ENCODE measurements at regions not wholly inside any gene's neighbourhood (a gene's known extent, or its start where the extent isn't known, plus 50 kb on each side); places are given as distances from the start of the nearest gene placed in this dataset.

DNA sequence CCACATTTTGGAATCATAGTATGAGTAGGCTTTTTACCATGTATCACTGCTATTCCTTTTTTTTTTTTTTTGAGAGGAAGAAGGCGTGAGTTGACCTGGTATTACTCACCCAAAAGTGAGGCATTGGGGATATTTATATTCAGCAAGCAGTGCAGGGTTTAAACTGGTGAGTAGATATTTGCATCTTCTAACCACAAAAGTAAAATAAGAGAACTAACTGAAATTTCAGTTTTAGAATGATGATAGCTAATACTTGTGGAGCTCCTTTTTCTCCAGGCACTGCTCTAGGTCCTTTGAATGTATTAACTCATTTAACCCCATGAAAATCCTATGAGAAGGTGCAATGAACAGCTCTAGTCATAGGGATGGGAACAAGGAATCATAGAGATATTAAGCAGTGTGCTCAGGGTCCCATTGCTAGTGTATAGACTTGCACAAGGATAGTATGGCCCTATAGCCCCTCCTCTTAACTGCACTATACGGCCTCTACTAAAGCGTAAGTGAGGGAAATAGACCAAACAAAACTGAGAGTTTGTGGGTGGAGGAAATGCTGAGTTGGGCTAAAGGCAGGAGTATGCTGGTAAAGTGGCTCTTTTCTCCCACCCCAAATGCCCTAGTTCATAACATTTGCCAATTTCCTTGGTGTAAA, 104.3 kb upstream of the MAX start:
- H3K4me3 ChIP-seq (ENCODE audit: low read depth in 2 of 2, low read length in 2 of 2) = no peak overlapping the region
- no peaks in the 10 kb centered on the region for H3K9me3 ChIP-seq (ENCODE audit: control insufficient read depth, insufficient read depth, low read depth, low read length)
- DNase-seq (ENCODE audit: low read depth, low spot score) = no peak
- ChIA-PET CTCF (no interaction called here), POLR2A (no interaction called here)
- no TSS peak for BruUV-seq (replicated peaks)
- ATAC-seq = no peak
- no peaks in the 10 kb centered on the region for H3K36me3 ChIP-seq (ENCODE audit: control insufficient read depth, insufficient read depth, low read length)
- no peak for TF ChIP-seq TCF7L2 (IDR thresholded peaks at IDR 0.05; ENCODE audit: low read depth, low read length)
- no peak for TF ChIP-seq POLR2AphosphoS5 (IDR thresholded peaks at IDR 0.05; ENCODE audit: low read depth, low read length)
- TF ChIP-seq CTCF (IDR thresholded peaks at IDR 0.05) = no peak
- no peak for TF ChIP-seq REST (IDR thresholded peaks at IDR 0.05; ENCODE audit: insufficient read depth in 1 of 2, low read depth in 2 of 2, low read length in 1 of 2)
- no peak for TF ChIP-seq SIN3A (IDR thresholded peaks at IDR 0.05; ENCODE audit: borderline replicate concordance, insufficient read depth, low read depth, low read length)
- no peak overlapping the region for H3K27ac ChIP-seq (ENCODE audit: low read length)
- intact Hi-C loops (cut with micrococcal nuclease; ENCODE audit: unreplicated experiment) (no loop called here), in situ Hi-C loops (cut with HindIII; ENCODE audit: low pct_unique_long_range_greater_than_20kb, low sequenced_read_pairs) (no loop called here)
- no peaks in the 10 kb centered on the region for H3K27me3 ChIP-seq (ENCODE audit: control insufficient read depth, insufficient read depth, low read length)
- H3K4me1 ChIP-seq (ENCODE audit: control insufficient read depth, insufficient read depth, low read length) = no peaks in the 10 kb centered on the region

DNA sequence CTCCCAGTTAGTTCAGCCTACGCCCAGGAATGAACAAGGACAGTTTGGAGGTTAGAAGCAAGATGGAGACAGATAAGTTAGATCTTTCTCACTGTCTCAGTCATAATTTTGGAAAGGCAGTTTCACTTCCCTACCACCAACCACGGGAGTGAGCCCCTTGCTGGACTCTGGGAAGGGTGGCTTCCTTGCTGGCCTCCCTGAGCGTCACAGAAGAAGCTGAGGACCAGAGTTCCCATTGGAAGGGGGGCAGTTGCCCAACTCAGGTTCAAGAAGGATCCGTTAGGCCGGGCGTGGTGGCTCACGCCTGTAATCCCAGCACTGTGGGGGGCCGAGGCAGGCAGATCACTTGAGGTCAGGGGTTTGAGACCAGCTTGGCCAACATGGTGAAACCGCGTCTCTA, 106.2 kb upstream of the MAX start:
- ChIA-PET CTCF (no interaction called here), POLR2A (no interaction called here)
- TF ChIP-seq CTCF (IDR thresholded peaks at IDR 0.05) (no peak), TCF7L2 (IDR thresholded peaks at IDR 0.05; ENCODE audit: low read depth, low read length) (no peak), SIN3A (IDR thresholded peaks at IDR 0.05; ENCODE audit: borderline replicate concordance, insufficient read depth, low read depth, low read length) (no peak), POLR2AphosphoS5 (IDR thresholded peaks at IDR 0.05; ENCODE audit: low read depth, low read length) (no peak), REST (IDR thresholded peaks at IDR 0.05; ENCODE audit: insufficient read depth in 1 of 2, low read depth in 2 of 2, low read length in 1 of 2) (no peak)
- DNase-seq (ENCODE audit: low read depth, low spot score) (no peak), ATAC-seq (no peak)
- Histone ChIP-seq H3K27ac (ENCODE audit: low read length) (no peak overlapping the region), H3K4me3 (ENCODE audit: low read depth in 2 of 2, low read length in 2 of 2) (no peak overlapping the region), H3K27me3 (ENCODE audit: control insufficient read depth, insufficient read depth, low read length) (no peaks in the 10 kb centered on the region), H3K9me3 (ENCODE audit: control insufficient read depth, insufficient read depth, low read depth, low read length) (no peaks in the 10 kb centered on the region), H3K36me3 (ENCODE audit: control insufficient read depth, insufficient read depth, low read length) (no peaks in the 10 kb centered on the region), H3K4me1 (ENCODE audit: control insufficient read depth, insufficient read depth, low read length) (no peaks in the 10 kb centered on the region)
- BruUV-seq (replicated peaks) = no TSS peak
- in situ Hi-C loops (cut with HindIII; ENCODE audit: low pct_unique_long_range_greater_than_20kb, low sequenced_read_pairs) (no loop called here), intact Hi-C loops (cut with micrococcal nuclease; ENCODE audit: unreplicated experiment) (no loop called here)

Data from Panc1 (cell line).